ENCODE measurements at regions not wholly inside any gene's neighbourhood (a gene's known extent, or its start where the extent isn't known, plus 50 kb on each side); places are given as distances from the start of the nearest gene placed in this dataset.

DNA sequence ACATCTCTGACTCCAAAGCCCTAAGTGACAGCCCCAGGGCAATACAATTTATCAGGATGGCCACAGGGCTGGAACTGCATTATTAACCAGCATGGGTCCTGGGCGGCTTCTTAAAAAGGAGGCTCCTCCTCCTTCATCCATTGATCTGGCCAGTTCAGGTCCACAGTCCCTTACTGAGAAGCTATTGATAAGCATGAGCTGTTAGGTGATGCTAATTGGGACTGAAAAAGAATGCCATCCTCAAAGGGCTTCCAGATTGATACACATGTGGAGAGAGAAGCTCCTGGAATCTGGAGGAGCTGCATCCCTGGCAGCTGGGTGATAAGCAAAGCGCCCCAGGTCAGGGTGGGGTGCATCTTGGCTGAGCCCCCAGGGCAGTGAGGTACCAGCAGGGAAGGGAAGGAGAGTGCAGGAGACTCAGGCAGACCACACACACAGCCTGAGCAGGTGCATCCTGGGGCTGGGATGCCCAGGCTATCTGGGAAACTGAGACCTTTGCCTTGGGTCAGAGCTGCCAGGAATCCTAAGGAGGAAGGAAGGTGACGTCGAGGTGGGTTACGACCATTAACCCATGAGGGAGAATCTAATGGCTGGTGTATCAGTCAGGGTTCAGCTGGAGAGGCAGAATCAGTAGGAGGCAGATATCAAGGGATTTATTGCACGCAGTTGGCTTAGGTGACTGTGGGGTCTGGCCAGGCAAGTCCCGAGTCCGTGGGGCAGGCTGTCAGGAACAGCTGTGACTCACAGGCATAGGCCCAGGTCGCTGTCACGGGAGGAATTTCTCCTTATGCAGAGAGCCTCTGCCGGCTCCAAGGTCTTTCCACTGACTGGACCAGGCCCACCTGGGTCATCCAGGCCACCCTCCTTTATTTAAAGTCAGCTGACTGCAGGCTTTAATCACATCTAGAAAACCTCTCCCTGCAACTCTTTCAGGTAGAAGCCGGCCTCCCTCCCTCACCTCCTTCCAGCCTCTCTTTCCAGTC is 261.2 kb downstream of the BMP7 start:
- no peak for DNase-seq

GRCh38 chr20:57006411-57007170 is 259.9 kb downstream of the BMP7 start:
- no peak for DNase-seq

GRCh38 chr20:57007171-57007540 is 259.3 kb downstream of the BMP7 start:
- DNase-seq, result no peak

DNA sequence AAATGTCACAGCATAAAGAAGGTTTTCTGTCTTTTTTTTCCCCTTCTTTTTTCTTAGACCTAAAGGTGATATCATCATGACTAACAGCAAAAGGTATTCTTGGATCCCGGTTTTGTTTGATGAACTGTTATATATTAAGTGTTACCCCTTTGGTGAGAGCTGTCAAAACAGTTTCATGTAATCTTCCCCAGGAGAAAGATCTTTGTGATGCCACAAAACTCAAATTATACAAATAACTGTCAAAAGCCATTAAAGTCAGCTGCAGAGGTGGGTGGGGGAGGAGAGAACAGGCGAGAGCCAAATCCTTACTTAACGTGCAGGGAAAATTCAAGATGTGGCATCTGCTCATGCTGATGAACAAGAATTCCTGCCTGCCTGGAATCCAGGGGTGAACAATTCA is 258.2 kb downstream of the BMP7 start:
- DNase-seq, result no peak

DNA sequence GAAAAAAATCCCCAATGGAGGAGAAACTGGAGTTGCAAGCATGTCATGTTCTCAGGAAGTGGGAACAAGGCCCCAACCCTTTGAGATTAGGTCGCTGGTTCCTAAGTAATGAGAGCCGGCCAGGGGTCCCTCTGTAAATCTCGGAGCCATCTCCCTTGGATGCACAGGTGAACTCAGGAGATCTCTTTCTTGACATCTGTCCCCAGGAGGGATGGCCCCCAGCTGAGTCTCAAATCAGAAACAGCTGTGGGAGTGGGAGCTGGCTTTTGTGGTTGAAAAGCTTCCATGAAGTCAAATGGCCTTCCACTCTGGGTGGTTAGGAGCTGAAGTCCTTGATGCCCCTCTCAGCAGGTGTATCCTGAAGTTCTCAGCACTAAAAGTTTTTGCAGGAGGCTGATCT is 257.1 kb downstream of the BMP7 start:
- DNase-seq, result no peak

DNA sequence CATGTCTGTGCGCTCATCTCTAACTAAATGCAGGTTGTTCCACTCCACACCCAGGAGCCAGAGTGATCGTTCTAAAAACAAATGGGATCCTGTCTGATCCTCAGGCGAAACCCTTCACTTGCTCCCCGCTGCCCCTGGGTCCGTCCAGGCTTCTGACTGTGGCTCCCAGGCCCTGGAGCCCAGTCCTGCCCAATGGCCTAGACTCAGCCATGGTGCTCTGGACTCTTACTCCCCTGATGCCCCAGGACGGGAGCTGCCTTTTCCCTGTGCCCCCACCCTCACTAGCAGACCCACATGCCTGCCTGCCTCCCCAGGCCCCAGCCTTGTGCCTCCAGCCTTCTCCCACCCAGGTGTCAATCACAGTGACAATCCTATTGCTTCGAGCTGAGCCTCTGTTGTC is 256.7 kb downstream of the BMP7 start:
- no peak for DNase-seq

- no peak for DNase-seq
Measured at GRCh38 chr20:57012691-57013090, 253.8 kb downstream of the BMP7 start.

GRCh38 chr20:57013217-57013616 is 253.2 kb downstream of the BMP7 start:
- no peak for DNase-seq

DNA sequence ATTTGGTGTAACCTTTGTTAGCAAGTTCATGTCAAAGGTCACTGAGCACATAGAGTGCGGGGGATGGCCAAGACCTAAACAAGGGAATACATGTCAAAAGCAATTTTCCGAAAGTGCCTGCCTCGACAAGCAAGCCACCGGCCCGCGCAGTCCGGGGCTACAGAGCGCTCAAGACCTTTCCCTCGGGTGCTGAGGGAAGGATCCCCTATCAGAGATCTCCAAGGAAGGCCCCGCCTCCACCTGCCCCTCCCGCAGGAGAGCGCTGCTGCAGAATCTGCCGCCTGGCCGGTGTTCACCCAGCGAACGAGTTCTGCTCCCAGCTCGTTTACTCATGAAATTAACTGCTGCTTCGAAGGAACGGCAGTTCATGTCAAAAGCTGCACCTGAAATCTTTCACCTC is 252.7 kb downstream of the BMP7 start:
- DNase-seq, result peak; percentile 5

DNA sequence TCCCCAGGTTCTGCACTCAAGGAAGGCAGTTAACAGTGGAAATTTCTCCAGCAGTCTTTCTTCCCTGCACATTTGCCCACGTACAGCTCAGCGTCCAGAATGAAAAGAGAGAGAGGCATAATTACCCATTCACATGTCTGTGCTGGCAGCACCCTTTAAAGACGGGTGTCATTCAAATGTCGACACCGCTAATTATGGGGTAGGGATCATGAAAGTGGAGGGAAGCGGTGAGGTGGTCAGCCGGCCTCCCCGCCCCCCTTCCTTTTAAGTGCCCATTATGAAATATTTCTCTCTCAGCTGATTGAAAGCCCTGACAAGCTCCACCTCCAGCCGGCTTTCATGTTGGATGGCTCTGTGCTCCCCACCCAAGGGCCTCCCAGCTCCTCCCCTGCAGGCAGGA is 246.1 kb downstream of the BMP7 start:
- peak; percentile 57 for DNase-seq

- DNase-seq, result no peak
Measured at GRCh38 chr20:57022306-57022705, 244.1 kb downstream of the BMP7 start.

DNA sequence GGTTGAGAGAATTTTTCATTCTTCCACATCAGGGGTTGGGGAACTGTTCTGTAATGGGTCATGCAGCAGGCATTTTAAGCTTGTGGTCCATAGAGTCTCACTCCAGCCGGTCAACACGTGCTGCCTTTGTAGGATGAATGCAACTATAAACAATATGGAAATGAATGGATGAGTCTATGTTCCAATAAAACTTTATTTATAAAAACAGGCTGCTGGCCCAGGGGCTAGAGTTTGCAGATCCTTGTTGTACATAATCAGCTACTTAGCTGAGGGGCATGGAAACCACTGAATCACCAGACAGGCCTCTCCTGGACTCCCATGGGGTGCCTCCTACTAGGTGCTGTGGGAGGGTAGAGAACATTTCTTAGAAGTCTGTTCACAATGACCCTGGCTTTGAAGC is 243.4 kb downstream of the BMP7 start:
- DNase-seq, result no peak

- no peak for DNase-seq
Measured at GRCh38 chr20:57023997-57024396, 242.4 kb downstream of the BMP7 start.

DNA sequence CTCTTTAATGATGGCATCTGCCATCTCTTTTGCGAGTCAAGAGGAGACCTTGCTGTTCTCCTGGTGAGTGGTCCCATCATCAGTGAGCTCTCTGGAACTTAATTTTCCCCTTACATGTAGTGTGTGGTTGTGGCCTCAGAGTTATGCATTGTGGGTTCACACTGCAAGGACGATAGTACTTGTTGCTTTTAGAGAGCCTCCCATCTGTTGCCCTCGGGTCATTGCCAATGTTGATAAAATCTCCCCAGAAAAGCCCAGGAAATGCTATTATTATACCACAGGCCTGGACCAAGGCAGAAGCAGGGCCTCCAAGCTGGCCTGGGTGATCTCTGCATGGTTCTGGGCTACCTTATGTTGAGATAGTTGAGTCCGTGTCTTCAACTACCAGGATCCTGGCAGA is 241.6 kb downstream of the BMP7 start:
- no peak for DNase-seq

DNA sequence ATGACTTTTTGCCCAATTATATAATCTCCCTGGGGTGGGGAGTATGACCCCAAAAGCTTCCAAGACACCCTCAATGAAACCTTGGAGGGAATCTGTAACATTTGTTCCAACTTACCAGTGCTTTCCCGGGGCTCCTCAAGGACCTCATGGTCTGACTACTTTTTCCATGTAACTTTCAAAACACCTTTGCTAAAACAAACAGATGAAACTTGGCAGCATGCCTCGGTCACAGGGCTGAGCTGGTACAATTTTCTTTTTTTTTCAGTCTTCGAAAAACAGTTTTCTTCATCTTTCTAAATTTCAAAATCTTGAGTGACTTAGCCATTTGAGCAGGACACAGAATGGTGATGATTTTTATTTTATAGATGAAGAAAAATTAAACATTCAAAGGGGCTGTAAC is 241.2 kb downstream of the BMP7 start:
- no peak for DNase-seq

GRCh38 chr20:57025666-57026224 is 240.7 kb downstream of the BMP7 start:
- DNase-seq, result no peak

GRCh38 chr20:57027777-57028176 is 238.7 kb downstream of the BMP7 start:
- DNase-seq, result no peak

DNA sequence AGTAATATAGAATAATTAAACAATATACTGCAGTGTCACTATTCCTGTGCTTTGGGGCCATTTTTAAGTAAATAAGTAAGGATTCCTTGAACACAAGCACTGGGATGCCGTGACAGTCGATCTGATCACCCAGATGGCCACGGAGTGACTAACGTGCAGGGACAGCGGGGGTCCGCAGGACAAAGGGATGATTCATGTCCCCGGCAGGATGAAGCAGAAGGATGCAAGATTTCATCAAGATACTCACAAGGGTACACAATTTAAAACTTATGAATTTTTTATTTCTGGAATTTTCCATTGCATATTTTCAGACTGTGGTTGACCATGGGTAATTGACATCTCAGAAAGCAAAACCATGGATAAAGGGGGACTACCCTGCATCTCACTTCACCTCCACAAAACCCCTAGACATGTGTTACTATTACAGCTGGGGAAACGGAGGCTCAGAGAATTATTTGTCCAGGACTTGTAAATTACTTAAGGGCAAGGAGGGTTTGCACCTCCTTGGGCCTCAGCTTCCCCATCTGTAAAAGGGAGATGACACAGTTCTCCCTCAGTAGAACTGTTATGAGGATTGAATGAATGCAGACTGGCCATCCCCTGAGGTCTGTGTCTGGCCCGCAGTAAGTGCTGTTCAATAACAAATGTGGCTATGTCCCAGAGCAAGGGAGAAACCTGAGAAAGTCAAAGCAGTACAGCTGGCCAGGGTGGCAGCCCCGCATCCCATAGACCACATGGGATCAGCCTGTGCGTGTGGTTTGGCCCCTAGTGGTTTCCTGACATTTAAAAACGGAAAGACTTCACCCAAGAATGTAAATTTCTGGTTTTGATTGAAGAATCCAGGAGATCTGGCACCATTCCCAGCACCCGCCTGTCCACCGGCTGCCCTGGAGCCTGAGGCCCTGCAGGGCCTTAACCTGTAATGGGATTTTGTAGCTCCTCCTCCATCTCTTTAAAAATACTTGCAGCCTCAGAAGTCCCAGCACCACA is 235.5 kb downstream of the BMP7 start:
- DNase-seq, result no peak

DNA sequence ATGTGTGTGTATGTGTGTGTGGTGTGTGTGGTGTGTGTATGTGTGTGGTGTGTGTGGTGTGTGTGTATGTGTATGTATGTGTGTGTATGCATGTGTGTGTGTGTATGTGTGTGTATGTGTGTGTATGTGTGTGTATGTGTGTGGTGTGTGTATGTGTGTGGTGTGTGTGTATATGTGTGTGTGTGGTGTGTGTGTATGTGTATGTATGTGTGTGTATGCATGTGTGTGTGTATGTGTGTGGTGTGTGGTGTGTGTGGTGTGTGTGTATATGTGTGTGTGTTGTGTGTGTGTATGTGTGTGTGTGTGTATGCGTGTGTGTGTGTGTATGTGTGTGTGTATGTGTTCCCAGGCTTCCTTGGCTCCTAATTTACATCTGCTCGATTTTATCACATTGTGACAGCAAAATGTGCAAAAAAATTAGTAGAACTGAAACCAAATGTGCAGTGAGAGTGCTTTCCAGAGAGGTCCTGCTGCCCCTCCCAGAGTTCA is 234.5 kb downstream of the BMP7 start:
- no peak for DNase-seq

- no peak for DNase-seq
Measured at GRCh38 chr20:57032847-57033246, 233.6 kb downstream of the BMP7 start.

DNA sequence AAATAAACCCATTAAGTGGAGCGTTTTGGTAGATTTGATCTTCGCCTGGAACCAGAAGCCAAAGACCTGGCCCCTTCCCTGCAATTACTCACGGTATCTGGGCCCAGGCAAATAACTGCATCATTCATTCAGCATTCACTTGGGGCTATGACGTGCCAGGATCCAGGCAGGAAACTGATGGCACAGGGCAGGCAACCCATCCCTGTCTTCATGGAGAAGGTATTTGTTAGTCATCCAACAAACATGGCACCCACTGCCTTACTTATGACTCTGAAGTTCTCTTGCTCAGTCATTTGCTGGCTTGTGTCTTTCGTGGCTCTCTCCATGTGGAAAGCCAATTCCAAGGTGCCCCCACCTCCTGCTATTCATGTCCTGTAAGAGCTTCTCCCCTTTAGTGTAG is 232.4 kb downstream of the BMP7 start:
- DNase-seq, result no peak

GRCh38 chr20:57037689-57038088 is 228.8 kb downstream of the BMP7 start:
- DNase-seq, result no peak

Data from NCI-H69 (cell line).